ENCODE measurements at regions not wholly inside any gene's neighbourhood (a gene's known extent, or its start where the extent isn't known, plus 50 kb on each side); places are given as distances from the start of the nearest gene placed in this dataset.

DNA sequence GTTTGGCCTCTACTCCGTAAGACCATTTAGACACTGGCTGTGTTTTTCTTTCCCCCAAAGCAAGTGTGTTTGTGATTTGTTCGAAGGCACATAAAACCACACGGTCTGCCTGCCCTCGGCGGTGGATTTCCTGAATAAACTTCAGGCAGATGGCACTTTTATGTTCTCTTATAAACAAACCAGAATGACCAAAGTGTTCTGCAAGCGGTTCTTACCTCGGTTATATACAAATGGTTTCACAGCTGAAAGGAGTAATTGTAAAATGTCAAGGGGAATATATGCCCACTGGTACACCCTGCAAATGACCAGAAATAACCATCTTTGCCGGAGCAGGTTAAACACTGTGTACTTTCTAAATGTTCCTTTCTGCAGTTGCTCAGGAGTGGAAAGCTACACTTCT, 1475.8 kb upstream of the TMEM132C start:
- FAIRE-seq: no peak

DNA sequence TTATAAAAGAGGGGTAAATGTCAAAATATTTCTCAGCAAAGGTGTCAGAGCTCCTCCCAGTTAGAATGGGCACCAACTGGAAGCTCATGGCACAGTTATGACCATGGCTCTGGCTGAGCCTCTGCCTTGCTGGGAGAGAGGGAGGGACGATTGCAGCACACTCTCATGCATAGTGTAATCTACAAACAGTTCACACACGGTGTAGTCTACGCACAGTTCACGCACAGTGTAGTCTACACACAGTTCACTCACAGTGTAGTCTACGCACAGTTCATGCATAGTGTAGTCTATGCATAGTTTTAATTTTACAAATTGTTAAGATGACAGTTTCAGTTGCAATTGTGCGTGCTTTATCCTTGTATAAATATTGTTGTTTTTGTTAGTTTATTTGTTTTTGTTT, 1474.6 kb upstream of the TMEM132C start:
- no peak for FAIRE-seq

DNA sequence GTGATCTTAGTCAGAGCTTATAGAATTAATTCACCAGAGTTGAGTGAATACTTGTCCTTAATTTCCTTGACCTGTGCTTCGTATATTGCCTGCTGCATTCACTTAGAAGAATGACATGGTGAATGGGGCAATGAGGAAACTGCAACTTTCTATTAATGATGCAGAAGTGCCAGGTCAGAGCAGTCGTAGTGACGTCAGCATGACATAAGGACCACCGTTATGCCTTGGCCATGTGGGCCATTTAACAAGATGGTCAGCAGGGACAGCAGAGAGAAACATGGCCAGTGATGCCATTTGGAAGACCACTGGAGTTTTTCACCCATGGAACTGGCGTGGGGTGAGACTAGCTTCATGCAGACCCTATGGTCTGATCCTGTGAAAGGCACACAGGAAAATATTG, 1469.4 kb upstream of the TMEM132C start:
- FAIRE-seq: no peak

DNA sequence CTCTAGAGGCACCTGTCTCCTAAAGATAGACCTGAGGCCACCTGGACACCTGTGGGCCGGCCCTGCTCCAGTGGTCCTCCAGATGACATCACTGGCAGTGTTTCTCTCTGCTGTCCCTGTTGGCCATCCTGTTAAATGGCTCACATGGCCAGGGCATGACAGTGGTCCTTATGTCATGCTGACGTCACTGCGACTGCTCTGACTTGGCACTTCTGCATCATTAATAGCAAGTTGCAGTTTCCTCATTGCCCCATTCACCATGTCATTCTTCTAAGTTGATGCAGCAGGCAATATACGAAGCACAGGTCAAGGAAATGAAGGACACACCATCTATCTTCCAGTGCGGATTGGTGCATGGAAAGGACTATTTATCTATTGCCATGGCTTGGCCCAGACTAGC, 1468.5 kb upstream of the TMEM132C start:
- FAIRE-seq: no peak

DNA sequence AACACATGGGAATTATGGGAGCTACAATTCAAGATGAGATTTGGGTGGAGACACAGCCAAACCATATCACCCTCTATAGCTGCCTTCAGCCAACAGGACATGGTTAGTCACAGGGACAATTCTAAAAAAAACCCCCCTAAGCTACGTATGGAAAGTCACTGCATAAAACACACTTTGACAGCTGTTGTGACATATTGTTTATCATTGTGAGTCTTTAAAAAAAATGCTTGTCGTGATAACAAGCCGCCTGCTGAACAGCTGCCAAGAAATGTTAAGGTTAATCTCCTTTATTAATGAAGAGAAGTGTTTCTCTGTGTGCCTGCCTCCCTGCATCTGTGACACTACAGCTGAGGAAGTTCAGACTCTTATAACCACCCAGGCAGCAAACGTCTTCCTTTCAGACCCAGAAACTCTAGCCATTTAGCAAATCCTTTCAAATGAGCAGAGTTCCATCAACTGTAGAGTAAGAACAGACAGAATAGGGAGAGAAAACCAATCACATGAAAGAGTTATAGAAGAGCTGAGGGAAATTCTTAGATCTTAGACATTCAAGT, 1459.6 kb upstream of the TMEM132C start:
- no peak for FAIRE-seq

DNA sequence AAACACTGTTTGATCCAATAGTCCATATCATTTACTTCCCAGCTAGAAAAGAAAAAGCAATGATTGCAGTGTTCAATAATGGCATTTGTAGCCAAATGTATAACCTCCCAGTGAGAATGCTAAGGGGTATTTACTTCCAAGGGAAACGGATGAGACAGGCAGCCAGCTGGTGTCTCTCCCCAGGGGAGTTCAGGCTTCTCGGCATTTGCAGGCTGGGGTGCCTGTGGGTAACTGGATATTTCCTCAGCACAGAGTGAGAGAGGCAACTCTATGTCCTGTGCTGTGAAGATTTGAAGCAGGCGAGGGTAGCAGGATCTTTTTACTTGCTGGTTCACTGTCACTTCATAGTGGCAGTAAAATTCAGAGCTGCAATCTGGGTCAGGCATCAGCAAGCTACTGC, 1455.6 kb upstream of the TMEM132C start:
- FAIRE-seq: no peak

DNA sequence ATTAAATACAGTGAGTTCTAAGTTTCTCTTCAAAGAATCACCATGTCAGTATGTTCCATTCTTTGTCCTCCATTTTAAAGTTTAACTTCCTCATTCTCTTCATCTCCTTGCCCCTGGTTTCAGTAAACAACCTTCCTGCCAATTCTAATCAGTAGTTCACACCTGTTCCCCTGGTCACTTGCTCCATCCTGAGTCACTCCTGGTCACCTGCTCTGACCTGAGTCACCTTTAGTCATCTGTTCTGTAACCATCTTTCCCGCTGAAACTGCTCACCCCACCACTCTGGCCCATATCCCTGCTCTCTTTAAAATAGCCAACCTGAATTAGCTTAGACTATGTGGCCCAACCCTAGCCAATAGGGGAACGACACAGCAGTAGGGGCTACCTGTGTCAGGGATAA, 1447.4 kb upstream of the TMEM132C start:
- FAIRE-seq: no peak

DNA sequence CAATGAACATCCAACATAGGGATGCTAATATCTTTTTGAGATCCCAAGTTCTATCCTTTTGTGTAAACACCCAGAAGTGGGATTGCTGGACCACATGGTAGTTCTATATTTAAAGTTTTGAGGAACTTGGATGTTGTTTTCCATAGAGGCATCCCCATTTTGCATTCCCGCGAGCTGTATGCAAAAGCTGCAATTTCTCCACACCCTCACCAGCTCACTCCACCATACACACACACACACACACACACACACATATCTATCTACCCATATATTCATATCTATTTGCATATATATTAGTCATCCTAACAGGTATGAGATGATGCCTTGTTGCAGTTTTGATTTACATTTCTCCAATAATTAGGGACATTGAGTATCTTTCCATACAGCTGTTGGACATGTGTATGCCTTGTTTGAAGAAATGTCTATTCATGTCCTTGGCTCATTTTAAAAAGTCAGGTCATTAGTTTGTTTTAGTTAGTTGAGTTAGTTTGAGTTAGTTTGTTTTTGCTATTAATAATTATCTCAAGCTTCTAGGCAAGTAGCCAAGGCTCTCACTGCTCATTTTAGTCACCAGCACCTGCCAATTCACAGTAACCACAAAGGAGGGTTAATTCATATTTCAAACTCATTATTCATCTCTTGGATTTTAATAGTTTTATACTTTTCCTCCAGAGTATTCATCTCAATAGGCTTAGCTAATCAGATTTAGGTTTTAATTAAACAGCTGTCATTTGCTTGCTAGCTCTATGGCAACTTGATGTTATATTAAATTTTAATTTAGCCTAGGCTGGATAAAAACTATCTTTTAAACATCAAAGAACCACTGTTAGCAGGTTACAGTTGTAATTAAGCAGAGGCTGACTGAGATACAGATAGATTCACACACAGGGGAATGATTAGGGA, 1435.9 kb upstream of the TMEM132C start:
- FAIRE-seq: no peak

DNA sequence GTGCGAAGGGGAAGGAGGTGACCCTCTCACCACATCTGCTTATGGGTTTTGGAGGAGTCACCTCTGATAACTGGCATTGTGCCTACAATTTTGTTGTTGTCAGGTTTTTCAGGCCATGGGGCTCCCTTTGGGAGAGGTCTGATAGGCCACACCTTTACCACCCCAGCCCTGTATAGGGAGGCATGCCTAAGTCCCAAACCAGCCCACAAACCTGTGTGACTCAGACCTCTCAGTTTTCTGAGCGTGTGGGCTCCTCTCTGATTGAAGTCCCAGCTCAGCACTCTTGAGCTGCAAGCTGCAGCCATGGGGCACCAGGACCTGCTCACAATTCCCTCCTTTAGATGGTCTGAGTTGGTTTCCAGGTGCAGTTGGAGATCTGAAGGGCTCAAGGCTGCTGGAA, 1429.3 kb upstream of the TMEM132C start:
- no peak for FAIRE-seq

DNA sequence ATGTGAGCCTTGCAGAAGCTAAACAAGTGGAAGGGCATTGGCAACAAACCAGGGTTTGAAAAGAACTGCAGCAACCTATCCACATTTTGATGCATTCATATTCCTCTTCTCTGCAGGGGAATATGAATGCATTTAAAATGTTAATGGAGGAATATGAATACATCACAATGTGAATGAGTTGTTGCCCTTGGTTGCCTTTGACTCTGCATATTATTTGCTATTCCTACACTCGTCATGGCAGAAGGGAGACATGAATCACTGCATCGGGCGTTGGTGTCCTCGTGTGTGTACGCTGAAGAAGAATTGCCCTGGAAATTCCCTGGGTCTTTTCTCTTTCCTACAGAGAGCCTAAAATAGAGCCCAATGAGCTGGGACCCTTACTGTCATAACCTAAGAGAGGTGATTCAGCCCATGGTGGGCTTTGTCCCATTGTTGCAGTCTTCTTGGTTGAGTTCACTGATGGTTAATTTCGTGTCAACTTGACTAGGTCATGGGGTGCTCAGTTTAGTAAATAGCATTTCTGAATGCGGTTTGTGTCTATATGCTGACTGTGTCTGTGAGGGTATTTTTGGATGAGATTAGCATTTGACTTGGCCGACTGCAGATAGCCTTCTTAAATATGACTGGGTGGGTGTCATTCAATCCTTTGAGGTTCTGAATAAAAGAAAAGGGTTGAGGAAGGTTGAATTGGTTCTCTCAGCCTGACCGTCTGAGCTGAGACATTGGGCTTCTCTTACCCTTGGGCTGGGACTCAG, 1422.9 kb upstream of the TMEM132C start:
- FAIRE-seq: no peak

DNA sequence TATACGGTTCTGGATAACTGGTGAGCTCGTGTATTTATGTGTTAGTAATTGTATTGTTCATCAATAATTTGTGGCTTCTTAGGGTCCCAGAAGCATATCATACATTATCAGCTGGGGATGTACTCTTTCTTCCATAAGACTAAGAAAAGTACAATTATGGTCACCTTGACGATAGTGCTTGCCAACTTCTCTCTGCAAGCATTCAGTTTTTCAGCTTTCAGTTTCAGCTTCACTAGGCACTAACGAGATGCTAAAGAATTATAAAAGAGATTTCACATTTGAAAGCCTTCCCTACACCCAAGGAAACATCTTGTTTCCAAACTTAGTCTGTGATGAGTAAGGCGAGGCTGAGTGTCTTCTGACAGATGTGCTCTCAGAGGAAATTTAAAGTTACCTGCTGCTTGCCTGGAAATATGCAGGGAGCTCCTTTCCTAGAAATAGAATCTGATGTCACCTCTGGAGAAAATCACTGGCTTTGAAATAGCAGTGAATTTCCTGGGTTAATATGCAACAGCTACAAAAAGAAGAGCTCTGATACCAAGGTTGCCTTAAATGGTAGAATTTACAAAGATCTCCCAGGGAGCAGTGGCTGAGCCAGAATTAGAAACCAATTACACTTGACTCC, 1419.9 kb upstream of the TMEM132C start:
- no peak for FAIRE-seq

DNA sequence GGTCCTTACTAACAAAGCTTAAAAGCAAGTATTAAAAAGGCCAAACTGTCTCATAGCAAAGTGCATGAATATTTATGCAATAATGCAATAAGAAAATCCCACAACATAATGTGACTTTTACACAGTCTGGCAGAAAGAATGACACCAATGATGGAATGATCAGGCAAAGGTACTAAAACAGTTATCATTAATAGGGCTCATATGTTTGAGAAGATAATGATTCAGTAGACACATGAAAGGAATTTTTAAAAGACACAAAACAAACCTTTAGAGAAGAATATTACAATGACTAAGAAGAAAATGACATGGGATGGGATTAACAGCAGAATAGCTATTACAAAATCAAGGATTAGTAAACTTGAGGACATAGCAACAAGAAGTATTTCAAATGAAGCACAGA, 1411.2 kb upstream of the TMEM132C start:
- no peak for FAIRE-seq

DNA sequence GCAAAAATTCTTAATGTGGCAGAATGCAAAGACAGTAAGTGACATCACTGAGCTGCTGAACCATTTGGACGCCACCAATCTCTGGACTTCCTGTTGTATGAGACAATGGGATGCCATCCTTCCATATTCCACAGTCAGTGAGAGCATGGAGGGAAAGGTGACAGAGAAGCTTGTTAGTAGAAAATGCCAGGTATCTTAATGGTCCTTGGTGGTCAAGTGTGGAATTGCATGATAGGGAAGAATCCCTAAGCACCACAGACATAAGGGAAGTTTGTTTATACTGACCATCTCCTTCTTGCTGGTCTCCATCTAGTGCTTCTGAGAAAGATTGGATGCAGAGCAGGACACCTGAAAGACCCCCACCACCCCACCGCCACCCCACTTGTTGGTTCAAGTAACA, 1410.0 kb upstream of the TMEM132C start:
- FAIRE-seq: no peak

DNA sequence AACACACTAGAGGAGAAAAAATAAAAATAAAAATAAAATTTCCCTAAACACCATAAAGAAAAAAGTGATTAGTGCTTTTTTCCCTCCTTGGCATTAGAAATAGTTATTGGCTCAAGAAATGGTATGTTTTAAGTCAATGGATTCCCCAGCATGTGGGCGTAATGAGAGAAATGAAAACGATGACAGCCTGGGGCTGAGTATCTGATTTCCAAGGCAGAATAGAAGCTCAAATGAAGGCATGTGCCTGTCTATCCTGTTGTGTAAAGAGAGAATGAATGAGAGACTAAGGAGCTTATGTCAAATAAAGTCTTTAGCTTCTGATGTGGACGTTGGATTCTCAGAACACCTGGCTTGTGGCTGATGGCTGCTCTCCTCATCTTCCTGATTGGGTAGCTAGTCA, 1408.4 kb upstream of the TMEM132C start:
- no peak for FAIRE-seq

DNA sequence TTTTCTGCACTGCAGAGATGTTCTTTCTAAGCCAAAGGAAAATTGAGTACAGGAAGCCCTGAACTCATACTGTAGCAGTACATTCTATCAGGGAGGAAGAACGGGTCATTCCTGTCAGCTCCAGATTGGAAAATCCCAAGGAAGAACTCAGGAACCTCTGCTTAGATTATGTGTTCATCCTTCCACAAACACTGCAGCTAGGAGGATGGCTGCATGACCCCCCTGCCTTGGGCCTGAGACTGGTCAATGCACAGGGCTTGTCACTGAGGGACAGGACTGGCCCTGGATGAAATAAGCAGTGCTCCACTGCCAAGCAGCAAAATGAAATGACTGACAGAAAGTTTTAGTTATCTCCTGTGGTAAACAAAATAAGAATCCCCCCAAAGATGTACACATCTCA, 1406.8 kb upstream of the TMEM132C start:
- no peak for FAIRE-seq

DNA sequence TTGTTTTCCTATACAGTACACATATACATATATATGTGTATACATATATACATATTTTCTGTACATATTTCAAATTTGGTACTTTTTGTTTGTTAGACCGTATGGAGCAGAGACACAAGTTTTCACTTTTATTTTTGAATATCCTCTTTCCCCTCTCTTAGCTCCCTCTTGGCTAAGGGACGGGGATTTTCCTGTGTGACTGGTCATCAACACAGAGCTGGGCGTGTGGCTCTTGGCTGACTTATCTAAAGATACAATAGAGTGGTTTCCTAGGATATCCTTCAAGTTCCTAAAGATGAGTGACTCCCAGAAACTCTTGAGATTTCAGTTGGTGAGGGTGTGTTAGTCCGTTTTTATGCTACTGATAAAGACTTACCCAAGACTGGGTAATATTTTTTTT, 1404.5 kb upstream of the TMEM132C start:
- FAIRE-seq: no peak

DNA sequence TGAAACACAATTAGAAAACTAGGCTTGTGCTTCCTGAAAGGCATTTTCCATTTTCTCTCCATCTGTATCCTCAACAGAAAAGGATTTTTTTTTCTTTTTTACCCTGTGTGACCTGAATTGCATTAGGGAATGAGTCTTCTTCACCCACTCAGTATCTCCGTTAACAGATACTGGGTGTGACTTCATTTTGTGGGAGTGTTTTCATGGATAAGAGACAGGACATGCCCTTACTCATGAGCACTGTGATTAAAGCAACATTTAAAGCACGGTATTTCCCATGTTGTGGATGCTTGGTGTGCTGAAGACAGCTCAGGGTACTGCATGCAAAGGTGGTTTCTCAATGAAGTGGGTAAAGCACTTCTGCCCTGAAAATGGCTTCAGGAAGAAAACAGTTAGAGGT, 1397.3 kb upstream of the TMEM132C start:
- no peak for FAIRE-seq

DNA sequence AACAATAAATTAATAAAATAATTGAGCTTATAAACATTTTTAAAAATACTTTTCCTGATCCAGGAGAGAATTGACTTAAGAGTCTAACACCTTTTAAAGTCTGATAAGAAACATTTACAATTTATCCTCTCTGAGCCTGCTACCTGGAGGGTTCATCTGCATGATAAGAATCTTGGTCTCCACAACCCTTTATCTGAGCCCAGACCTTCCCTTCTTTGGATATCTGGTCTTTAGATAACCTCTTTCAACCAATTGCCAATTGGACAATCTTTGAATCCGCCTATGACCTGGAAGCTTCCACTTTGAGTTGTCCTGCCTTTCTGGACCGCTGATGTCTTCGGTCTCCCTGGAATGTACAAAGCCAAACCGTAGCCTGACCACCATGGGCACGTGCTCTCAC, 1393.3 kb upstream of the TMEM132C start:
- no peak for FAIRE-seq

DNA sequence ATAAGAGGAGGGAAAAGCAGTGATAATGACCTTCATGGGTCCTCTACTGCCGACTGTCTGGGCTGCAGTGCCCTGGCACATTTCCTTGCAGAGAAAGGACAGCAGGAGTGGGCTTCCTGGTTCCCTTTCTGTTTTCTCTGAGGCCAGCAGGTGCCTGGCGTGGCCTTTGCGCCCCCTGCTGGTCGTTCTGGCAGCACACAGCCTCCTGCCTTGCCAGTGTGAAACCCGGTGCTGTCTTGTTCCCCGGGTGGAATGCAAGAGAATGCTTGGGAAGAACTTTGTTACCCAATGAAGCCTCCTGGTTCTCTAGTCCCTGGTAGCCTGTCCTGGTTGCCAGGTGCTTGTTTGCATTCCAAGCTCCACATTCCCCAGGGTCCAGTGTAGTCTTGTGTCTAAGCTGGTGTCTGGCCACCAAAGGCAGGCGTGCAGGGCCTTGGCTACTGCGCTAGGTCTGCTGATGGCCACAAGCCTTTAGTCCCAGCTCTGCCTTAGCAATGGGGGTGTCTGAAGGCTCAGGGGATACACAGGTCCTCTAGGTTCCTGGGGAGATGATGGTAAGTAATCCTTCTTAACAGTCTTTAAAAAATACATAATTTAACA, 1392.4 kb upstream of the TMEM132C start:
- FAIRE-seq: no peak

DNA sequence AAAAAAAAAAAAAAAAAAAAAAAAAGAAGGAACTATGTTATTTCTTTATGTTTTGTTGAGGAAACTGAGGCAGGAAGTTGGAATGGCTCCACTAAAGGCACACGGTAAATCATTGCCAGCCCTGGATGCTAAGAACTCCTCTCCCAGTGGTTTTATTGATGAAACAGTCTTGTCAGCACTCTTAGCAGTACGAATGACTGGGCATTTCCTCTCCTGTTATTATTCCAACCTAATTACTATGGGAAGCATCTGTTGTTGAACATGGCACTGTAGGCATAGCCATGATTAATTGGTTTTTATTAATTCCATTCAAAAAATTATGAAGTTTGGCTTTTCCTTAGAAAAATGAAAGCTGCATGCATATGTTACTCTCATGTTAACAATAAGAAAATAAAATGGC, 1387.1 kb upstream of the TMEM132C start:
- FAIRE-seq: no peak

DNA sequence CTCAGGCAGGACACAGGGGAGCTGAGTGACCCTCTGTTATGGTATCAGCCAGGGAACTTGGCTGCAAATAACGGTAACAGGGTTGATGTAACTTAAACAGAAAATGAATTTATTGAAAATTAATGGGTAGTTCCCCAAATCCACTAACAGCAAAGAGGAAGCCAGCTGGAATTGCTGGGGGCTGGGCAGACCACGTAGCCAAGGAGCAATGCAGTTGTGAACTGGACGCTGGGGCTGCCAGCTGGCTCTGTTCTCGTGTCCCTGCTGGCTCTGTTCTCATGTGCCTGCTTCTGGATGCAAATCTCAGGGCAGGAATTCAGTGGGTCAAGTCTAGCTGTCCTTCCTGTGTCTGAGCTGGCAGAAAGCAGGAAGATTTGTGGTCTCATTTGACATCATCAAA, 1383.3 kb upstream of the TMEM132C start:
- no peak for FAIRE-seq

DNA sequence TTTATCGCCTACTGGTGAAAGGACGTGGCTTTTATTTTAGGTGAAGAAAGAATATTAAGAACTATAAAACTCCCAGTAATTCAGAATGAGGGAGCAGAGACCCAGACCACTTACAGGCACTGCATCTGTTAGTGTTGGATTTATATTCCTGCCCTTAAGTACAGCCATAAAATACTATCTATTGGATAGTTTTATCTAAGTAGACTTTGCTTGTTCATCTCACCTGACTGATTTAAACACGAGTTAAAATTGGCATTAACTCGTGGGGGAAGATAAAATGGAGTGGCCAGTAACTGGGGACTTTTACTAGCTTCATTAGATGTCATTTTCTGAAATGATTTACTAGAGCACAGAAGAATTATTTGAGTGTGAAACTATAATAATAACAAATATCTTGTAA, 1377.5 kb upstream of the TMEM132C start:
- FAIRE-seq: no peak

DNA sequence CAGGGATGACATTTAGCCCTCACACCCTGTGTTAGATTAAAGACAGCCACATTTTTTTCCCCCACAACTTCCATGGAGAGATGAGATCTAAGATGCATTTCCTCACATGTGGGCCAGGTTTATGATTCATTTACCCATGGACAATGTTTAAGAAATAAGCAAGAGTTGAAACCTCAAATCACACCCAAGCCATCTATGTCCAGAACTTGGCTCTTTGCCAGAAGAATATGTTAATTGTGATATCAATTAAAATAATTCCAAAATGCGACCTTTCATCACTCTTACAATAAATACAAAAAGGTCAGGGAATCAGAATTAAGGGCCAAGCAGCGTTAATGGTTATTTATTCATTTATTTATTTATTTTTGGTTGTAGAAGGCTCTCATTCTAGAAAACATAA, 1376.9 kb upstream of the TMEM132C start:
- FAIRE-seq: no peak

Data from endometrium (tissue), 2 donors.